ENCODE measurements at regions not wholly inside any gene's neighbourhood (a gene's known extent, or its start where the extent isn't known, plus 50 kb on each side); places are given as distances from the start of the nearest gene placed in this dataset.

DNA sequence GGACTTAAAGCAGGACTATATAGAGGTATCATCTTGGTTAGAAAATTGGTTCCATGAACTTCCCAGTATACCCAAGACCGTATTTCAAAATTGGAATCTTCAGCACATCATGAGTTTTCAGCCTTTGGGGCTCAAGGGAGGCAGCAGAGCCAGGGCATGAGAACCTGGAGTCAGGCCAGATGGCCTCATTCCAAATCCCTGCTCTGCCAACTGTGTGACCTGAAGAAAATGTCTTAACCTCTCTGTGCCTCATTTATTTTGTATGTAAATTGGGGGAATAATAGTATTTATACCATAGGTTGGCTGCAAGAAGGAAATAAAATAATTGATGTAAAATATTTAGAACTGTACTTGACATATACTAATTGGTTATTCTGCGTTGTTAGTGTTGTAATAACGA lies 987.6 kb downstream of the TBC1D22A start:
- TF ChIP-seq REXO4 (CRISPR knock-in tag; IDR thresholded peaks at IDR 0.05; ENCODE audit: borderline replicate concordance): no peak
- no peak for TF ChIP-seq ZNF207 (IDR thresholded peaks at IDR 0.05; ENCODE audit: borderline replicate concordance)
- TF ChIP-seq, protein P1, sequence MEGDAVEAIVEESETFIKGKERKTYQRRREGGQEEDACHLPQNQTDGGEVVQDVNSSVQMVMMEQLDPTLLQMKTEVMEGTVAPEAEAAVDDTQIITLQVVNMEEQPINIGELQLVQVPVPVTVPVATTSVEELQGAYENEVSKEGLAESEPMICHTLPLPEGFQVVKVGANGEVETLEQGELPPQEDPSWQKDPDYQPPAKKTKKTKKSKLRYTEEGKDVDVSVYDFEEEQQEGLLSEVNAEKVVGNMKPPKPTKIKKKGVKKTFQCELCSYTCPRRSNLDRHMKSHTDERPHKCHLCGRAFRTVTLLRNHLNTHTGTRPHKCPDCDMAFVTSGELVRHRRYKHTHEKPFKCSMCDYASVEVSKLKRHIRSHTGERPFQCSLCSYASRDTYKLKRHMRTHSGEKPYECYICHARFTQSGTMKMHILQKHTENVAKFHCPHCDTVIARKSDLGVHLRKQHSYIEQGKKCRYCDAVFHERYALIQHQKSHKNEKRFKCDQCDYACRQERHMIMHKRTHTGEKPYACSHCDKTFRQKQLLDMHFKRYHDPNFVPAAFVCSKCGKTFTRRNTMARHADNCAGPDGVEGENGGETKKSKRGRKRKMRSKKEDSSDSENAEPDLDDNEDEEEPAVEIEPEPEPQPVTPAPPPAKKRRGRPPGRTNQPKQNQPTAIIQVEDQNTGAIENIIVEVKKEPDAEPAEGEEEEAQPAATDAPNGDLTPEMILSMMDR (CRISPR knock-in tag; IDR thresholded peaks at IDR 0.05): no peak
- TF ChIP-seq POLR2AphosphoS2 (IDR thresholded peaks at IDR 0.05; ENCODE audit: low read depth, low read length): no peak
- TF ChIP-seq, protein P2, sequence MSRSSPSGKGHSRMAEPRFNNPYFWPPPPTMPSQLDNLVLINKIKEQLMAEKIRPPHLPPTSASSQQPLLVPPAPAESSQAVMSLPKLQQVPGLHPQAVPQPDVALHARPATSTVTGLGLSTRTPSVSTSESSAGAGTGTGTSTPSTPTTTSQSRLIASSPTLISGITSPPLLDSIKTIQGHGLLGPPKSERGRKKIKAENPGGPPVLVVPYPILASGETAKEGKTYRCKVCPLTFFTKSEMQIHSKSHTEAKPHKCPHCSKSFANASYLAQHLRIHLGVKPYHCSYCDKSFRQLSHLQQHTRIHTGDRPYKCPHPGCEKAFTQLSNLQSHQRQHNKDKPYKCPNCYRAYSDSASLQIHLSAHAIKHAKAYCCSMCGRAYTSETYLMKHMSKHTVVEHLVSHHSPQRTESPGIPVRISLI (CRISPR knock-in tag; IDR thresholded peaks at IDR 0.05; ENCODE audit: borderline replicate concordance): no peak
- no peak for TF ChIP-seq ZNF546 (CRISPR knock-in tag; conservative IDR thresholded peaks at IDR 0.05)
- no peak for TF ChIP-seq SRSF1 (optimal IDR thresholded peaks at IDR 0.05; ENCODE audit: low read depth, low read length)
- no peak for TF ChIP-seq POLR2A (IDR thresholded peaks at IDR 0.05; ENCODE audit: insufficient read depth in 1 of 2, low read depth in 2 of 2, low read length in 2 of 2)
- no peak for TF ChIP-seq HCFC1 (IDR thresholded peaks at IDR 0.05; ENCODE audit: low read depth, low read length)
- no peak for TF ChIP-seq SETDB1 (CRISPR knock-in tag; IDR thresholded peaks at IDR 0.05; ENCODE audit: borderline replicate concordance)
- no peak for TF ChIP-seq CEBPB (IDR thresholded peaks at IDR 0.05; ENCODE audit: borderline replicate concordance, low read depth, low read length)
- no peak for TF ChIP-seq MAFK (conservative IDR thresholded peaks at IDR 0.05 in 1 of 2, IDR thresholded peaks at IDR 0.05 in 1 of 2; ENCODE audit: low read length in 2 of 2)
- no peak for TF ChIP-seq IKZF1 (IDR thresholded peaks at IDR 0.05)
- no peak for TF ChIP-seq MAFF (IDR thresholded peaks at IDR 0.05; ENCODE audit: low read depth, low read length)

Data from HepG2 (cell line).